ENCODE measurements at regions not wholly inside any gene's neighbourhood (a gene's known extent, or its start where the extent isn't known, plus 50 kb on each side); places are given as distances from the start of the nearest gene placed in this dataset.

GRCh38 chr1:78203410-78203982 is 157.7 kb downstream of the GIPC2 start:
- peak; percentile 51 for DNase-seq (ENCODE audit: low read depth, low spot score)
- peak overlapping the region; percentile 27 for H3K4me3 ChIP-seq (ENCODE audit: low read length)

- H3K4me3 ChIP-seq (ENCODE audit: low read length), result no peak overlapping the region
- no peak for DNase-seq (ENCODE audit: low read depth, low spot score)
Measured at GRCh38 chr1:78210175-78210574, 164.4 kb downstream of the GIPC2 start.

GRCh38 chr1:78211483-78212092 is 165.8 kb downstream of the GIPC2 start:
- H3K4me3 ChIP-seq (ENCODE audit: low read length), result no peak overlapping the region
- DNase-seq (ENCODE audit: low read depth, low spot score), result no peak

- no peak for DNase-seq (ENCODE audit: low read depth, low spot score)
Measured at GRCh38 chr1:78214334-78214733, 168.6 kb downstream of the GIPC2 start.

GRCh38 chr1:78222225-78222959 is 176.6 kb downstream of the GIPC2 start:
- no peak for DNase-seq (ENCODE audit: low read depth, low spot score)
- no peak overlapping the region for H3K4me3 ChIP-seq (ENCODE audit: low read length)

More at GRCh38 chr1:78214334-78214733, 168.6 kb downstream of the GIPC2 start:
- no peak overlapping the region for H3K4me3 ChIP-seq (ENCODE audit: low read length)

- DNase-seq (ENCODE audit: low read depth, low spot score), result no peak
- no peak overlapping the region for H3K4me3 ChIP-seq (ENCODE audit: low read length)
Measured at GRCh38 chr1:78222960-78223358, 177.2 kb downstream of the GIPC2 start.

- no peak for DNase-seq (ENCODE audit: low read depth, low spot score)
- no peak overlapping the region for H3K4me3 ChIP-seq (ENCODE audit: low read length)
Measured at GRCh38 chr1:78223417-78224215, 177.8 kb downstream of the GIPC2 start.

GRCh38 chr1:78224246-78224785 is 178.6 kb downstream of the GIPC2 start:
- H3K4me3 ChIP-seq (ENCODE audit: low read length), result no peak overlapping the region
- no peak for DNase-seq (ENCODE audit: low read depth, low spot score)

GRCh38 chr1:78224861-78225552 is 179.2 kb downstream of the GIPC2 start:
- H3K4me3 ChIP-seq (ENCODE audit: low read length), result no peak overlapping the region
- DNase-seq (ENCODE audit: low read depth, low spot score), result no peak

- DNase-seq (ENCODE audit: low read depth, low spot score), result no peak
- H3K4me3 ChIP-seq (ENCODE audit: low read length), result no peak overlapping the region
Measured at GRCh38 chr1:78226784-78227183, 181.0 kb downstream of the GIPC2 start.

- H3K4me3 ChIP-seq (ENCODE audit: low read length), result no peak overlapping the region
- no peak for DNase-seq (ENCODE audit: low read depth, low spot score)
Measured at GRCh38 chr1:78227705-78228635, 182.2 kb downstream of the GIPC2 start.

- no peak for DNase-seq (ENCODE audit: low read depth, low spot score)
- H3K4me3 ChIP-seq (ENCODE audit: low read length), result no peak overlapping the region
Measured at GRCh38 chr1:78229344-78229743, 183.6 kb downstream of the GIPC2 start.

- no peak for DNase-seq (ENCODE audit: low read depth, low spot score)
- H3K4me3 ChIP-seq (ENCODE audit: low read length), result no peak overlapping the region
Measured at GRCh38 chr1:78231477-78231876, 185.7 kb downstream of the GIPC2 start.

- no peak overlapping the region for H3K4me3 ChIP-seq (ENCODE audit: low read length)
- no peak for DNase-seq (ENCODE audit: low read depth, low spot score)
Measured at GRCh38 chr1:78231894-78232293, 186.1 kb downstream of the GIPC2 start.

GRCh38 chr1:78232630-78233029 is 186.9 kb downstream of the GIPC2 start:
- H3K4me3 ChIP-seq (ENCODE audit: low read length), result no peak overlapping the region
- DNase-seq (ENCODE audit: low read depth, low spot score), result no peak

- H3K4me3 ChIP-seq (ENCODE audit: low read length), result no peak overlapping the region
- DNase-seq (ENCODE audit: low read depth, low spot score), result no peak
Measured at GRCh38 chr1:78234496-78234895, 188.7 kb downstream of the GIPC2 start.

GRCh38 chr1:78236716-78237115 is 190.9 kb downstream of the GIPC2 start:
- no peak for DNase-seq (ENCODE audit: low read depth, low spot score)

GRCh38 chr1:78237364-78237916 is 191.7 kb downstream of the GIPC2 start:
- no peak for DNase-seq (ENCODE audit: low read depth, low spot score)
- H3K4me3 ChIP-seq (ENCODE audit: low read length), result no peak overlapping the region

More at GRCh38 chr1:78236716-78237115, 190.9 kb downstream of the GIPC2 start:
- no peak overlapping the region for H3K4me3 ChIP-seq (ENCODE audit: low read length)
